ENCODE measurements at regions not wholly inside any gene's neighbourhood (a gene's known extent, or its start where the extent isn't known, plus 50 kb on each side); places are given as distances from the start of the nearest gene placed in this dataset.

GRCh38 chr13:62544928-62545327 lies 1129.3 kb upstream of the PCDH20 start:
- H4K91ac ChIP-seq (ENCODE audit: insufficient read length, low read depth, low read length), result no peak overlapping the region
- Mint-ChIP-seq H3K27me3 (ENCODE audit: low read depth) (no peaks in the 10 kb centered on the region), H3K36me3 (ENCODE audit: insufficient read depth in 1 of 3, low read depth in 3 of 3) (no peaks in the 10 kb centered on the region), H3K4me3 (no peak overlapping the region), H3K9me3 (no peaks in the 10 kb centered on the region), H3K4me1 (no peaks in the 10 kb centered on the region), H3K27ac (no peak overlapping the region)
- no peaks in the 10 kb centered on the region for H3K79me1 ChIP-seq (ENCODE audit: insufficient read depth, low read depth, low read length, poor library complexity, severe bottlenecking)
- H3K23ac ChIP-seq (ENCODE audit: insufficient read length, low read depth, low read length), result no peak overlapping the region
- no peak overlapping the region for H2BK120ac ChIP-seq (ENCODE audit: low read depth, low read length, poor library complexity, severe bottlenecking)
- H3K27me3 ChIP-seq (ENCODE audit: insufficient read depth, low read length), result no peaks in the 10 kb centered on the region
- no peak overlapping the region for H3K9ac ChIP-seq (ENCODE audit: extremely low read depth, insufficient read length, low read length)
- H3K14ac ChIP-seq (ENCODE audit: insufficient read depth, low read length), result no peak overlapping the region
- no peaks in the 10 kb centered on the region for H3K23me2 ChIP-seq (ENCODE audit: insufficient read length, low read depth, low read length, poor library complexity, severe bottlenecking)
- no peak overlapping the region for H2AK5ac ChIP-seq (ENCODE audit: insufficient read length, low read length)
- H3K4me1 ChIP-seq (ENCODE audit: insufficient read depth, low read length), result no peaks in the 10 kb centered on the region
- no peak overlapping the region for H4K8ac ChIP-seq (replicated peaks; ENCODE audit: insufficient read length, low read depth, low read length)
- no peak overlapping the region for H2BK5ac ChIP-seq (ENCODE audit: insufficient read length, low read length)
- TF ChIP-seq CTCF (conservative IDR thresholded peaks at IDR 0.05), result peak; percentile 49; the same call in 2 of the 3 replicates
- WGBS (ENCODE audit: extremely low coverage, insufficient read length, low lambda C conversion rate), result no CpG with 5 or more reads among the region's 4 CpGs
- H3K18ac ChIP-seq (ENCODE audit: insufficient read length, low read depth, low read length), result no peak overlapping the region
- no peak overlapping the region for H3K4me2 ChIP-seq (ENCODE audit: insufficient read depth, insufficient read length, low read length)
- H3K56ac ChIP-seq (ENCODE audit: insufficient read length, low read depth, low read length), result no peak overlapping the region
- H3K79me2 ChIP-seq (ENCODE audit: insufficient read depth, low read length), result no peaks in the 10 kb centered on the region
- no peak overlapping the region for H2AFZ ChIP-seq (ENCODE audit: low read length)
- H4K5ac ChIP-seq (ENCODE audit: insufficient read length, low read depth, low read length), result no peak overlapping the region
- no peak overlapping the region for H3K27ac ChIP-seq (ENCODE audit: insufficient read length, low read depth, low read length)
- no peaks in the 10 kb centered on the region for H4K20me1 ChIP-seq (ENCODE audit: control insufficient read depth, insufficient read depth, insufficient read length)
- no peak overlapping the region for H3T11ph ChIP-seq (ENCODE audit: low read length)
- H2BK20ac ChIP-seq (ENCODE audit: low read depth, low read length, poor library complexity, severe bottlenecking), result no peak overlapping the region
- H2BK12ac ChIP-seq (ENCODE audit: insufficient read length, low read depth, low read length), result no peak overlapping the region
- DNase-seq, result no peak
- no peaks in the 10 kb centered on the region for H3K9me3 ChIP-seq (ENCODE audit: control insufficient read depth, low read depth, low read length)
- no peak overlapping the region for H3K4ac ChIP-seq (ENCODE audit: low read depth, low read length)
- H2BK15ac ChIP-seq (ENCODE audit: low read depth, low read length), result no peak overlapping the region
